SK-N-MC (cell line): ENCODE measurements at regions not wholly inside any gene's neighbourhood (a gene's known extent, or its start where the extent isn't known, plus 50 kb on each side); places are given as distances from the start of the nearest gene placed in this dataset.

Experiments
- DNase-seq: peaks from one replicate; pipeline ENCODE4 v3.0.0-alpha.2; 2011; ENCODE audit warnings: low read depth, low spot score
- H3K27ac ChIP-seq: fragments of 200-600 bp; sonication (generic); 2 replicates; pipeline ENCODE4 v1.5.1; 2016; ENCODE audit warnings: mixed run types
- H3K36me3 ChIP-seq: fragments of 200-600 bp; sonication (generic); 2 replicates; pipeline ENCODE4 v1.6.1; 2017; ENCODE audit warnings: antibody characterized with exemption, low read length, mixed read lengths; ENCODE audit not compliant: insufficient read depth
- H3K4me3 ChIP-seq: fragments of 200-600 bp; sonication (generic); 2 replicates; pipeline ENCODE4 v1.5.1; 2016
- H3K9ac ChIP-seq: fragments of 200-600 bp; sonication (generic); 2 replicates; pipeline ENCODE4 v1.8.0; 2017; ENCODE audit warnings: mixed run types, mixed read lengths; ENCODE audit not compliant: insufficient read length
- H3K9me3 ChIP-seq: fragments of 200-600 bp; sonication (generic); 2 replicates; pipeline ENCODE4 v1.6.1; 2017; ENCODE audit warnings: low read depth, mild to moderate bottlenecking, antibody characterized with exemption, low read length, moderate library complexity, mixed read lengths
- EZH2 ChIP-seq: fragments of 200-600 bp; sonication (generic); IDR thresholded peaks from one replicate; pipeline ENCODE4 v1.6.1; 2017; ENCODE audit warnings: antibody characterized with exemption
- FOXP2 ChIP-seq: optimal IDR thresholded peaks from 2 replicates; pipeline ENCODE3; 2011; ENCODE audit warnings: mild to moderate bottlenecking, moderate library complexity; ENCODE audit not compliant: insufficient read depth; ENCODE audit errors: extremely low read length, control extremely low read depth
- POLR2AphosphoS5 ChIP-seq: IDR thresholded peaks from 2 replicates; pipeline ENCODE4 v1.6.1; 2012; ENCODE audit warnings: mild to moderate bottlenecking, low read depth, low read length, borderline replicate concordance

GRCh38 chr1:198397208-198397808 is 143.2 kb downstream of the ATP6V1G3 start:
- Histone ChIP-seq H3K4me3 (no peak overlapping the region), H3K9ac (no peak overlapping the region), H3K27ac (no peak overlapping the region), H3K36me3 (no peaks in the 10 kb centered on the region), H3K9me3 (no peaks in the 10 kb centered on the region)
- TF ChIP-seq POLR2AphosphoS5 (no peak), FOXP2 (no peak), EZH2 (no peak)
- no peak for DNase-seq

GRCh38 chr1:198391393-198392020 is 149.0 kb downstream of the ATP6V1G3 start:
- Histone ChIP-seq H3K9ac (no peak overlapping the region), H3K36me3 (no peaks in the 10 kb centered on the region), H3K9me3 (no peaks in the 10 kb centered on the region), H3K4me3 (no peak overlapping the region), H3K27ac (no peak overlapping the region)
- no peak for DNase-seq
- TF ChIP-seq POLR2AphosphoS5 (no peak), EZH2 (no peak), FOXP2 (no peak)

GRCh38 chr1:198387587-198387986 is 152.9 kb downstream of the ATP6V1G3 start:
- no peak for DNase-seq
- Histone ChIP-seq H3K27ac (no peak overlapping the region), H3K4me3 (no peak overlapping the region)

GRCh38 chr1:198380275-198380674 is 160.2 kb downstream of the ATP6V1G3 start:
- Histone ChIP-seq H3K9ac (no peak overlapping the region), H3K27ac (peak overlapping the region; percentile 81; the same call in 1 of the 2 replicates), H3K9me3 (0 out of 2 replicates have a peak, but pooled peaks cover 5% of the 10 kb centered on the region), H3K4me3 (no peak overlapping the region), H3K36me3 (no peaks in the 10 kb centered on the region)
- DNase-seq = no peak
- no peak for TF ChIP-seq POLR2AphosphoS5
- no peak for TF ChIP-seq EZH2

More at GRCh38 chr1:198387587-198387986, 152.9 kb downstream of the ATP6V1G3 start:
- no peak for TF ChIP-seq EZH2
- no peaks in the 10 kb centered on the region for H3K9me3 ChIP-seq
- no peak overlapping the region for H3K9ac ChIP-seq
- H3K36me3 ChIP-seq = no peaks in the 10 kb centered on the region

- Histone ChIP-seq H3K4me3 (no peak overlapping the region), H3K36me3 (no peaks in the 10 kb centered on the region), H3K27ac (no peak overlapping the region), H3K9me3 (peaks cover 5% of the 10 kb centered on the region; the same call in 1 of the 2 replicates), H3K9ac (no peak overlapping the region)
- no peak for DNase-seq
- TF ChIP-seq FOXP2 (no peak), POLR2AphosphoS5 (no peak), EZH2 (no peak)
These were observed 162.8 kb downstream of the ATP6V1G3 start for GRCh38 chr1:198377702-198378101.

- TF ChIP-seq EZH2 (no peak), POLR2AphosphoS5 (no peak), FOXP2 (no peak)
- no peak for DNase-seq
- peaks cover 5% of the 10 kb centered on the region; the same call in 1 of the 2 replicates for H3K9me3 ChIP-seq
- no peaks in the 10 kb centered on the region for H3K36me3 ChIP-seq
- no peak overlapping the region for H3K9ac ChIP-seq
- no peak overlapping the region for H3K4me3 ChIP-seq
- H3K27ac ChIP-seq = no peak overlapping the region
These were observed 166.2 kb downstream of the ATP6V1G3 start for GRCh38 chr1:198374288-198374687.

- H3K36me3 ChIP-seq = no peaks in the 10 kb centered on the region
- no peak overlapping the region for H3K27ac ChIP-seq
- H3K9me3 ChIP-seq = peaks cover 5% of the 10 kb centered on the region; the same call in 1 of the 2 replicates
- no peak overlapping the region for H3K4me3 ChIP-seq
- no peak overlapping the region for H3K9ac ChIP-seq
- TF ChIP-seq FOXP2 = no peak
- no peak for TF ChIP-seq EZH2
- TF ChIP-seq POLR2AphosphoS5 = no peak
- no peak for DNase-seq
These were observed 167.1 kb downstream of the ATP6V1G3 start for GRCh38 chr1:198373376-198373775.
